ENCODE measurements at regions not wholly inside any gene's neighbourhood (a gene's known extent, or its start where the extent isn't known, plus 50 kb on each side); places are given as distances from the start of the nearest gene placed in this dataset.

DNA sequence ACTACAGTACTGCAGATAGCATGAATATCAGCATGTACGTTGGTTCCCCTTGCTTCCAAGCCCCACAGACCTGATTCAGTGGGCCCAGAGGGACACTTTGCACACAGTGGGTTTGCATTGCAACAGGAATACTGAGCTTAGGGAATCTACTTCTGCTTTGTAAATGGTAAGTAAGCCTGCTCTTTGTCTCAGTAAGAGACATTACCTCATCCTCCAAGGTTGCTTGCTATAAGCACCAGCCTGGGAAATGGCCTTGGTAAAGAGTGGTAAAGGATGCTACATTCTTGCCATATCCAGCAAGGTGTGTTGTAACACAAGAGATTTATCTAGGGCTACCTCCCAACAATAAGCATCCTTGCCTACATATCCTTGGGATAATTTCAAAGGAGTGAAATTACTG lies 730.5 kb downstream of the INHBA start:
- TF ChIP-seq, protein P1, sequence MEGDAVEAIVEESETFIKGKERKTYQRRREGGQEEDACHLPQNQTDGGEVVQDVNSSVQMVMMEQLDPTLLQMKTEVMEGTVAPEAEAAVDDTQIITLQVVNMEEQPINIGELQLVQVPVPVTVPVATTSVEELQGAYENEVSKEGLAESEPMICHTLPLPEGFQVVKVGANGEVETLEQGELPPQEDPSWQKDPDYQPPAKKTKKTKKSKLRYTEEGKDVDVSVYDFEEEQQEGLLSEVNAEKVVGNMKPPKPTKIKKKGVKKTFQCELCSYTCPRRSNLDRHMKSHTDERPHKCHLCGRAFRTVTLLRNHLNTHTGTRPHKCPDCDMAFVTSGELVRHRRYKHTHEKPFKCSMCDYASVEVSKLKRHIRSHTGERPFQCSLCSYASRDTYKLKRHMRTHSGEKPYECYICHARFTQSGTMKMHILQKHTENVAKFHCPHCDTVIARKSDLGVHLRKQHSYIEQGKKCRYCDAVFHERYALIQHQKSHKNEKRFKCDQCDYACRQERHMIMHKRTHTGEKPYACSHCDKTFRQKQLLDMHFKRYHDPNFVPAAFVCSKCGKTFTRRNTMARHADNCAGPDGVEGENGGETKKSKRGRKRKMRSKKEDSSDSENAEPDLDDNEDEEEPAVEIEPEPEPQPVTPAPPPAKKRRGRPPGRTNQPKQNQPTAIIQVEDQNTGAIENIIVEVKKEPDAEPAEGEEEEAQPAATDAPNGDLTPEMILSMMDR (IDR thresholded peaks at IDR 0.05), result no peak
- TF ChIP-seq POLR2AphosphoS5 (IDR thresholded peaks at IDR 0.05), result no peak
- no peak for TF ChIP-seq POLR2A (IDR thresholded peaks at IDR 0.05)

Measured in sigmoid colon (tissue), 4 donors.